Stimulated activated naive B cell treated with anti-CD40 and anti-IgM and Interleukin-4, amounts not matched to agents 10 μg/mL and 1 μg/mL and 100 μg/mL, for 72 hours (primary cell): ENCODE measurements at regions not wholly inside any gene's neighbourhood (a gene's known extent, or its start where the extent isn't known, plus 50 kb on each side); places are given as distances from the start of the nearest gene placed in this dataset.

Experiments
- ATAC-seq, 2 donors: fragments of 150-1000 bp; cut with Tn5 transposase; replicated peaks; 2 replicates each; pipeline ENCODE4 v1.10.0; 2021; ENCODE audit warnings: moderate library complexity in 1 of 2
- DNase-seq: peaks from one replicate; pipeline ENCODE4 v3.0.0; 2021
- H3K27ac Mint-ChIP-seq: one replicate; pipeline ENCODE4 v1.8.0; 2022; ENCODE audit warnings: mild to moderate bottlenecking, mixed read lengths
- H3K27me3 Mint-ChIP-seq, 2 donors: one replicate each; pipeline ENCODE4 v1.8.0; 2022; ENCODE audit warnings: mixed read lengths in 2 of 2
- H3K36me3 Mint-ChIP-seq, 2 donors: one replicate each; pipeline ENCODE4 v1.8.0; 2022; ENCODE audit warnings: mixed read lengths in 2 of 2, mild to moderate bottlenecking in 1 of 2
- H3K4me1 Mint-ChIP-seq, 2 donors: one replicate each; pipeline ENCODE4 v1.8.0; 2022; ENCODE audit warnings: mixed read lengths in 2 of 2, mild to moderate bottlenecking in 1 of 2
- H3K4me3 Mint-ChIP-seq, 2 donors: one replicate each; pipeline ENCODE4 v1.8.0; 2022; ENCODE audit warnings: mild to moderate bottlenecking in 2 of 2, mixed read lengths in 2 of 2, moderate library complexity in 1 of 2
- H3K9me3 Mint-ChIP-seq, 2 donors: one replicate each; pipeline ENCODE4 v1.8.0; 2022; ENCODE audit warnings: mixed read lengths in 2 of 2, mild to moderate bottlenecking in 1 of 2

- ATAC-seq = no peak
- DNase-seq = no peak
- Mint-ChIP-seq H3K4me1 (no peaks in the 10 kb centered on the region), H3K36me3 (no peaks in the 10 kb centered on the region), H3K9me3 (peaks cover 0 to 2% of the 10 kb centered on the region in 2 donors), H3K4me3 (no peak overlapping the region), H3K27me3 (no peaks in the 10 kb centered on the region), H3K27ac (no peak overlapping the region)
Observed at GRCh38 chr1:193494368-193494767, 308.0 kb upstream of the B3GALT2 start.

DNA sequence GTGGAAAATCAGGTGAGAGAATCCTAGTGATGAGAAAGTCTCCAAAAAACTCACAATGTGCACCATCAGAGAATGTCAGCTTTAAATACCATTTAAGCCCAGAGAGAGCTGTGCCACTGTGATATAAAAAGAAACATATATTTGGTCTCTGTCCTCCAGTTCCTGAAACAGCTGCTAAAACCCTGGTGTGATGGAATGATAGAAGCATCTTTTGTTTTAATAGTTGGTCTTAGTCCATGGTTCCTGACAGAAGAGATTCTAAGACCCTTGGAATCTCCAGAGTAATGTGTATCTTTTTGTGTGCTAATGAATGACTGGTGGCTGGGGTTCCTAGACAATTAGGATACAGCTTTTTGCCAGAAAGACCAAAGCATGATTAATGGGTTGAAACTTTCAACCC, 302.8 kb upstream of the B3GALT2 start:
- Mint-ChIP-seq H3K36me3 (no peaks in the 10 kb centered on the region), H3K27me3 (no peaks in the 10 kb centered on the region), H3K4me3 (no peak overlapping the region), H3K9me3 (peaks cover 0 to 2% of the 10 kb centered on the region in 2 donors), H3K4me1 (peaks cover 0 to 2% of the 10 kb centered on the region in 2 donors), H3K27ac (no peak overlapping the region)
- DNase-seq = no peak
- no peak for ATAC-seq

DNA sequence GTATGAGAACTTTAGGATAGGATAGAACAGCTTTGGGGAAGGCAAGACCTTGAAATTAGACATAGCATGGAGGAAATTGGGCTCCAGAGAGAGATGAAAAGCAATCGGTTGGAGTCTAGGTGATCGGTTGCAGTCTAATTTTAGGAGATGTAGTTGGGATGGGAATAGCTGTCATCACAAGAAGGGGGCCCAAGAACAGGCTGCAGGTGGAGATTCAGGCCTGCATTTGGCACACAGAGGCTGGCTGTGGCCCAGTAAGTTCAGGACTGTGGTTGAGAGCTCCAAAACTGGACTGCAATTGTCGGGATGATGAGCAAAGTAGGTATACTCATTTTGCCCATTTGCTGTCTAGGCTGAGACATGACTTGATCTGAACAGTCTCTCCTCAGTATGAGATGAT, 301.3 kb upstream of the B3GALT2 start:
- peaks cover 0 to 2% of the 10 kb centered on the region in 2 donors for H3K4me1 Mint-ChIP-seq

GRCh38 chr1:193486671-193487229, 300.3 kb upstream of the B3GALT2 start:
- Mint-ChIP-seq H3K36me3 (no peaks in the 10 kb centered on the region), H3K4me1 (peaks cover 0 to 2% of the 10 kb centered on the region in 2 donors), H3K27ac (no peak overlapping the region), H3K4me3 (no peak overlapping the region), H3K9me3 (peaks cover 0 to 2% of the 10 kb centered on the region in 2 donors), H3K27me3 (no peaks in the 10 kb centered on the region)
- no peak for DNase-seq
- no peak for ATAC-seq

More for the DNA sequence above, 301.3 kb upstream of the B3GALT2 start:
- no peak for DNase-seq
- no peak for ATAC-seq
- no peak overlapping the region for H3K27ac Mint-ChIP-seq
- H3K9me3 Mint-ChIP-seq = peaks cover 0 to 2% of the 10 kb centered on the region in 2 donors
- no peak overlapping the region for H3K4me3 Mint-ChIP-seq
- H3K27me3 Mint-ChIP-seq = no peaks in the 10 kb centered on the region
- H3K36me3 Mint-ChIP-seq = no peaks in the 10 kb centered on the region

DNA sequence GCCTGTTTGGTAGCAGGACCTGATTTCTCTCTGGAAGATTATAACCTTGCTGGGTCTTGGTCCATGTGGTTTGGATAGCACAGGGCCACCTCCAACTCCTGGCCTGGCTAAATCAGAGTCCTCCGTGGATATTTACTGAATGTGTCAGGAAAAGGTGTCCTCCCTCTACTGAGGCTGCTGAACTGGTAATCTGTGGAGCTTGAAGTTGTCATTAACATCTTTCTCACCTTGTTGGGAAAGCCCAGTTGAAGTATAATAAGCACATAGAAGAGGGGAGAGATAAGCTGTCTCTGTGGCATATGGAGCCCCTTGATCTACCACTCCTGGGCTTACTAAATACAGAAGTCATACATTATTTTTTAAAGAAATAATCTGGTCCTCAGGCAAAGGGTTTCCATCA, 294.3 kb upstream of the B3GALT2 start:
- DNase-seq = no peak
- no peak overlapping the region for H3K27ac Mint-ChIP-seq
- no peaks in the 10 kb centered on the region for H3K27me3 Mint-ChIP-seq
- peaks cover 0 to 7% of the 10 kb centered on the region in 2 donors for H3K36me3 Mint-ChIP-seq
- peaks cover 3 to 8% of the 10 kb centered on the region in 2 donors for H3K9me3 Mint-ChIP-seq
- no peak overlapping the region for H3K4me3 Mint-ChIP-seq
- ATAC-seq = no peak
- H3K4me1 Mint-ChIP-seq = peaks cover 10 to 38% of the 10 kb centered on the region in 2 donors

DNA sequence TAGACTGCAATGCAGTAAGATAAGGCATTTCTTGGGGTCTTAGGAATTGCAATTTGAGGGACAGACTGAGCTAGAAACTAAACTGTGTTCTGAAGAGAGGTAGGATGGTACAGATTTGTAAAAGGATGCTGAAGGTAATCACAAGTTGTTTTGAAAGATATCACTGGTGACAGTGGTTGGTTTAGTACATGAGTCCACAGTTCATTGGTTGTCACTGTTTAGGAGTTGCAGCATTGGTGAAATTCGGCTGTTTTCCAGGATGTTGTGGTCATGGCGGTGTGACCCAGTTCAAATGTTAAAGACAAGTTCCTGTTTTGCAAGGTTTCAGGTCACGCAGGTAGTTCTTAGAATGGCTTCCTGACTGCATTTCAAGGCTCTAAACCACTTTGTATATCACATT, 292.8 kb upstream of the B3GALT2 start:
- ATAC-seq (peak; percentile 98 to 99), DNase-seq (peak; percentile 69)
- H3K4me1 Mint-ChIP-seq = peaks cover 11 to 43% of the 10 kb centered on the region in 2 donors
- no peaks in the 10 kb centered on the region for H3K27me3 Mint-ChIP-seq
- peaks cover 0 to 7% of the 10 kb centered on the region in 2 donors for H3K36me3 Mint-ChIP-seq
- no peak overlapping the region for H3K27ac Mint-ChIP-seq
- peaks cover 6 to 11% of the 10 kb centered on the region in 2 donors for H3K9me3 Mint-ChIP-seq
- H3K4me3 Mint-ChIP-seq = peak overlapping the region in 1 of 2 donors; percentile 15

DNA sequence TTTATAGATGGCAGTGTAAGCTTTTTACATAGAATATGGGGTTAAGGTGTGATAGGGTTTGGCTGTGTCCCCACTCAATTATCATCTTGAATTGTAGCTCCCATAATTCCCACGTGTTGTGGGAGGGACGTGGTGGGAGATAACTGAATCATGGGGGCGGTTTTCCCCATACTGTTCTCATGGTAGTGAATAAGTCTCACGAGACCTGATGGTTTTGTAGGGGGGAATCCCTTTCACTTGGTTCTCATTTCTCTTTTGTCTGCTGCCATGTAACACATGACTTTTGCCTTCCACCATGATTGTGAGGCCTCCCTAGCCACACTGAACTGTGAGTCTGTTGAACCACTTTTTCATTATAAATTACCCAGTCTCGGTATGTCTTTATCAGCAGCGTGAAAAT, 290.3 kb upstream of the B3GALT2 start:
- peaks cover 0 to 7% of the 10 kb centered on the region in 2 donors for H3K36me3 Mint-ChIP-seq
- H3K4me1 Mint-ChIP-seq = peaks cover 11 to 43% of the 10 kb centered on the region in 2 donors
- DNase-seq = peak; percentile 4
- peaks cover 11 to 15% of the 10 kb centered on the region in 2 donors for H3K9me3 Mint-ChIP-seq
- no peaks in the 10 kb centered on the region for H3K27me3 Mint-ChIP-seq
- H3K27ac Mint-ChIP-seq = no peak overlapping the region
- ATAC-seq = peak; percentile 25 to 41
- H3K4me3 Mint-ChIP-seq = no peak overlapping the region

DNA sequence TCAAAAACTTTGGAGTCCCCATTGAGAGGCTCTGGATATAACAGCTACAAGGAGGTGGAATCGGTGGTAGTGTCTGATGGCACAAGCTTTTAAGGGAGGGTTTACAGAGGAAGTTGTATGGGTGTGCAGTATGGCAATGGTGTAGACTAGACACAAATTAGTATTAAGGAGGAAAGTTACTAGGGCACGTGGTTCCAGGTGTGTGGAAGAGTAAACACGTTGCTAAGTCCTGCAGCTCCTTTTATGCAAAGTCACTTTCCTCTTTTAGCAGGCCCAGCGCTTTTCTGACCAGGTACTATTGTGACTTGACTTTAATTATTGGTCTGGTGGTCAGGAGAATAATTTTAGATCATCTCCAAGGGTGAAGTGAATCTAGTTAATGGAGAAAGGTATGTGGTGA, 287.5 kb upstream of the B3GALT2 start:
- Mint-ChIP-seq H3K4me3 (no peak overlapping the region), H3K27me3 (no peaks in the 10 kb centered on the region), H3K27ac (no peak overlapping the region), H3K36me3 (peaks cover 0 to 7% of the 10 kb centered on the region in 2 donors), H3K4me1 (peaks cover 4 to 23% of the 10 kb centered on the region in 2 donors), H3K9me3 (peaks cover 11 to 12% of the 10 kb centered on the region in 2 donors)
- ATAC-seq = no peak
- DNase-seq = no peak

- peaks cover 11 to 12% of the 10 kb centered on the region in 2 donors for H3K9me3 Mint-ChIP-seq
- ATAC-seq = no peak
- peaks cover 3 to 21% of the 10 kb centered on the region in 2 donors for H3K4me1 Mint-ChIP-seq
- no peak overlapping the region for H3K4me3 Mint-ChIP-seq
- DNase-seq = no peak
- peaks cover 0 to 7% of the 10 kb centered on the region in 2 donors for H3K36me3 Mint-ChIP-seq
- H3K27me3 Mint-ChIP-seq = no peaks in the 10 kb centered on the region
- no peak overlapping the region for H3K27ac Mint-ChIP-seq
Observed at GRCh38 chr1:193472838-193473398, 286.5 kb upstream of the B3GALT2 start.

DNA sequence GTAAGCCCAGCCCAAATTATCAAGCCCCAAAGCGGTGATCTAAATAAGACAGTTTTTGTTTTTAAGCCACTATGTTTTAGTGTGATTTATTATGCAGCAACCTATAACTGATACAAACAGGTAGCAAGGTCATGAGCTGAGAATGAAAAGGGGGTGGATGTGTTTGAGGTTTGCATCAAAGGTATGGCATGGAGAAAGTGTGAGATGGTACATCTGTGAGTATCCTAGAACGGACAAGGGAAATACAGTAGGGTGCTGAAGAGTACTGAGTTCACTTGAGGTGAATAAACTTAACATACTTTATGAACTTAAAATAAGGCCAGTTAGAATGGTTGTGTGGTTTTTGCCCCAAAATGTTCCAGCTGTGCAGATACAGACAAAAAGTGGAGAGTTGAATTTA, 286.0 kb upstream of the B3GALT2 start:
- ATAC-seq (no peak), DNase-seq (no peak)
- H3K36me3 Mint-ChIP-seq = peaks cover 0 to 4% of the 10 kb centered on the region in 2 donors
- H3K27me3 Mint-ChIP-seq = no peaks in the 10 kb centered on the region
- H3K4me1 Mint-ChIP-seq = peaks cover 3 to 17% of the 10 kb centered on the region in 2 donors
- H3K9me3 Mint-ChIP-seq = peaks cover 9 to 11% of the 10 kb centered on the region in 2 donors
- H3K4me3 Mint-ChIP-seq = no peak overlapping the region
- no peak overlapping the region for H3K27ac Mint-ChIP-seq

- Mint-ChIP-seq H3K27ac (no peak overlapping the region), H3K27me3 (no peaks in the 10 kb centered on the region), H3K4me1 (peaks cover 3 to 13% of the 10 kb centered on the region in 2 donors), H3K9me3 (peaks cover 9 to 11% of the 10 kb centered on the region in 2 donors), H3K4me3 (no peak overlapping the region), H3K36me3 (peaks cover 0 to 3% of the 10 kb centered on the region in 2 donors)
- no peak for ATAC-seq
- DNase-seq = no peak
Observed at GRCh38 chr1:193471981-193472380, 285.6 kb upstream of the B3GALT2 start.

- DNase-seq (no peak), ATAC-seq (no peak)
- Mint-ChIP-seq H3K36me3 (no peaks in the 10 kb centered on the region), H3K9me3 (peaks cover 0 to 2% of the 10 kb centered on the region in 2 donors), H3K27ac (no peak overlapping the region), H3K27me3 (no peaks in the 10 kb centered on the region), H3K4me3 (no peak overlapping the region), H3K4me1 (peaks cover 3 to 17% of the 10 kb centered on the region in 2 donors)
Observed at GRCh38 chr1:193463326-193463932, 277.0 kb upstream of the B3GALT2 start.

DNA sequence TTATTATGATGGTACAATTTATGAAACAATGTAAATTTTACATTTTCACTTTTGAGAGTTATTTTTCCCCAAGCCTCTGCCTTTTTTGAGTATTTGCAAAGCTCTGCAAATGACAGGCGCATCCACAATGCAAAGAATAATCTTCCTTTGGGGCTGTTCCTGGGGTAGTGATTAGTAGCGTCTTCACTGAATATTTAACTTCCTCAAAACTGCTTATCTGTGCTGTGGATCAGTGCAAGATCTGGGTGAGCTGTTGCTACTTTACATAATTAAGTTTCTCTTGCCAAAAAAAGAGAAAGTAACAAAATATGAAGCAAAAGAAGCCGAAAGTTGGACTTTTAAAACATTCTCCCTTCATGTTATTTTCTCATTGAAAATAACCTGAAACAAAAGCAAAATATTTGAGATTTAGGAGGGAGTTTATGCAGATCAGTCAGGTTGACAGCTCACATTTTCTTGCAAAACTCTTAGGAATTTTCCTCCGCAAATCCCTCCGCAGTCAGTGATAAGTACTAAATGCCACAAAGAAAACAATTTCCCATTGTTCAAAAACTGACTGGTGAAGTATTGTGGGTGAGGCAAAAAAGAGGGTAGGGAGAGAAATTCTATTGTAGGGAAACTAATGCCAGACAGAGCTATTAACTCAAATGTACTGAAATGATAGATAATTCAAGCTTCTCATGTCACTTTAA, 276.4 kb upstream of the B3GALT2 start:
- Mint-ChIP-seq H3K27ac (no peak overlapping the region), H3K4me3 (peak overlapping the region in 1 of 2 donors; percentile 56), H3K27me3 (no peaks in the 10 kb centered on the region), H3K36me3 (no peaks in the 10 kb centered on the region), H3K4me1 (peaks cover 3 to 17% of the 10 kb centered on the region in 2 donors), H3K9me3 (peaks cover 0 to 2% of the 10 kb centered on the region in 2 donors)
- peak; percentile 68 to 78 for ATAC-seq
- DNase-seq = no peak

DNA sequence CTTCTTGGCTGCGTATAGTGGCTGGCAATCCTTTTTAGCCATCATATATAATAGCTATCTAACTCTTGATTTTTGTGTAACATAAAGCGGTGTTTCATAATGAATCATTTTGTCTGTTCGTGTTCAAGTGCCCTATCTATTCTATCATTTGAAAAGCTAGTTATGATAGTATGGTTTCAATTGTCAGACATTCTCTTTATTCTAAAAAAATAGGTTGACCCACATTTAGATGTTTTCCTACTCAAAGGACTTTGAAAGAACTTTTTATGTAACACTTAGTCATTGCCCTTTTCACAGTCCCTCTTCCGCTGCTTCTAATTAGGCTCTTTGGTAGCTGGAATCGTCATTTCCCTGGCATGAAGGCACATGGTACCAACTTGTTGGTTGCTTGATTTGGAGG, 272.2 kb upstream of the B3GALT2 start:
- no peak for DNase-seq
- no peak overlapping the region for H3K27ac Mint-ChIP-seq
- no peaks in the 10 kb centered on the region for H3K36me3 Mint-ChIP-seq

More for the DNA sequence above, 272.2 kb upstream of the B3GALT2 start:
- ATAC-seq = no peak
- Mint-ChIP-seq H3K9me3 (peaks cover 0 to 2% of the 10 kb centered on the region in 2 donors), H3K4me3 (no peak overlapping the region), H3K27me3 (no peaks in the 10 kb centered on the region), H3K4me1 (peaks cover 3 to 16% of the 10 kb centered on the region in 2 donors)
